ENCODE measurements at regions not wholly inside any gene's neighbourhood (a gene's known extent, or its start where the extent isn't known, plus 50 kb on each side); places are given as distances from the start of the nearest gene placed in this dataset.

DNA sequence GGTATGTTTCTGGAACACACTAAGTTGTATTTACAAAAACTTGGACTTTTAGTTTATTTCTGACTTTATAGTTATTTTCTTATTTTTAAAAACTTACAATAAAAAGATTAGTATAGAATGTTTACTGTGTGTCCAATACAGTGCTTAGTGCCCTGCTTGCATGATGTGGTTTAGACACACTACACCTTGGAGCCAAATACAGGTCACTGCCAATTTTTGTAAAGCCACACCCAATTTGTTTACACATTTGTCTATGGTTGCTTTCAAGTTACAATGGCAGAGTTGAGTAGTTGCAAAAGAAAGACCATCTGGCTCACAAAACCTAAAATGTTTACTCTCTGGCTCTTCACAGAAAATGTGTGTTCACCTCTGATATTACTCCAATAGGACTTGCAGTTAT, 807.1 kb downstream of the KCNJ2 start:
- H3K4me3 ChIP-seq (ENCODE audit: low read depth in 1 of 3, low read length in 3 of 3), result no peak overlapping the region
- no peaks in the 10 kb centered on the region for H3K27me3 ChIP-seq (ENCODE audit: control insufficient read depth in 4 of 4, insufficient read depth in 4 of 4, low read length in 3 of 4)
- no peaks in the 10 kb centered on the region for H3K9me3 ChIP-seq (ENCODE audit: control insufficient read depth in 4 of 4, low read length in 3 of 4)
- no peak overlapping the region for H3K27ac ChIP-seq (ENCODE audit: low read depth in 1 of 2, low read length in 2 of 2)
- TF ChIP-seq FOXA1 (IDR thresholded peaks at IDR 0.05), result no peak
- no peak for TF ChIP-seq SP1 (IDR thresholded peaks at IDR 0.05)
- no peak for TF ChIP-seq RAD21 (IDR thresholded peaks at IDR 0.05)
- TF ChIP-seq, protein P1, sequence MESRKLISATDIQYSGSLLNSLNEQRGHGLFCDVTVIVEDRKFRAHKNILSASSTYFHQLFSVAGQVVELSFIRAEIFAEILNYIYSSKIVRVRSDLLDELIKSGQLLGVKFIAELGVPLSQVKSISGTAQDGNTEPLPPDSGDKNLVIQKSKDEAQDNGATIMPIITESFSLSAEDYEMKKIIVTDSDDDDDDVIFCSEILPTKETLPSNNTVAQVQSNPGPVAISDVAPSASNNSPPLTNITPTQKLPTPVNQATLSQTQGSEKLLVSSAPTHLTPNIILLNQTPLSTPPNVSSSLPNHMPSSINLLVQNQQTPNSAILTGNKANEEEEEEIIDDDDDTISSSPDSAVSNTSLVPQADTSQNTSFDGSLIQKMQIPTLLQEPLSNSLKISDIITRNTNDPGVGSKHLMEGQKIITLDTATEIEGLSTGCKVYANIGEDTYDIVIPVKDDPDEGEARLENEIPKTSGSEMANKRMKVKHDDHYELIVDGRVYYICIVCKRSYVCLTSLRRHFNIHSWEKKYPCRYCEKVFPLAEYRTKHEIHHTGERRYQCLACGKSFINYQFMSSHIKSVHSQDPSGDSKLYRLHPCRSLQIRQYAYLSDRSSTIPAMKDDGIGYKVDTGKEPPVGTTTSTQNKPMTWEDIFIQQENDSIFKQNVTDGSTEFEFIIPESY (IDR thresholded peaks at IDR 0.05), result no peak
- TF ChIP-seq, protein P2, sequence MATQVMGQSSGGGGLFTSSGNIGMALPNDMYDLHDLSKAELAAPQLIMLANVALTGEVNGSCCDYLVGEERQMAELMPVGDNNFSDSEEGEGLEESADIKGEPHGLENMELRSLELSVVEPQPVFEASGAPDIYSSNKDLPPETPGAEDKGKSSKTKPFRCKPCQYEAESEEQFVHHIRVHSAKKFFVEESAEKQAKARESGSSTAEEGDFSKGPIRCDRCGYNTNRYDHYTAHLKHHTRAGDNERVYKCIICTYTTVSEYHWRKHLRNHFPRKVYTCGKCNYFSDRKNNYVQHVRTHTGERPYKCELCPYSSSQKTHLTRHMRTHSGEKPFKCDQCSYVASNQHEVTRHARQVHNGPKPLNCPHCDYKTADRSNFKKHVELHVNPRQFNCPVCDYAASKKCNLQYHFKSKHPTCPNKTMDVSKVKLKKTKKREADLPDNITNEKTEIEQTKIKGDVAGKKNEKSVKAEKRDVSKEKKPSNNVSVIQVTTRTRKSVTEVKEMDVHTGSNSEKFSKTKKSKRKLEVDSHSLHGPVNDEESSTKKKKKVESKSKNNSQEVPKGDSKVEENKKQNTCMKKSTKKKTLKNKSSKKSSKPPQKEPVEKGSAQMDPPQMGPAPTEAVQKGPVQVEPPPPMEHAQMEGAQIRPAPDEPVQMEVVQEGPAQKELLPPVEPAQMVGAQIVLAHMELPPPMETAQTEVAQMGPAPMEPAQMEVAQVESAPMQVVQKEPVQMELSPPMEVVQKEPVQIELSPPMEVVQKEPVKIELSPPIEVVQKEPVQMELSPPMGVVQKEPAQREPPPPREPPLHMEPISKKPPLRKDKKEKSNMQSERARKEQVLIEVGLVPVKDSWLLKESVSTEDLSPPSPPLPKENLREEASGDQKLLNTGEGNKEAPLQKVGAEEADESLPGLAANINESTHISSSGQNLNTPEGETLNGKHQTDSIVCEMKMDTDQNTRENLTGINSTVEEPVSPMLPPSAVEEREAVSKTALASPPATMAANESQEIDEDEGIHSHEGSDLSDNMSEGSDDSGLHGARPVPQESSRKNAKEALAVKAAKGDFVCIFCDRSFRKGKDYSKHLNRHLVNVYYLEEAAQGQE (IDR thresholded peaks at IDR 0.05), result no peak
- TF ChIP-seq, protein P3, sequence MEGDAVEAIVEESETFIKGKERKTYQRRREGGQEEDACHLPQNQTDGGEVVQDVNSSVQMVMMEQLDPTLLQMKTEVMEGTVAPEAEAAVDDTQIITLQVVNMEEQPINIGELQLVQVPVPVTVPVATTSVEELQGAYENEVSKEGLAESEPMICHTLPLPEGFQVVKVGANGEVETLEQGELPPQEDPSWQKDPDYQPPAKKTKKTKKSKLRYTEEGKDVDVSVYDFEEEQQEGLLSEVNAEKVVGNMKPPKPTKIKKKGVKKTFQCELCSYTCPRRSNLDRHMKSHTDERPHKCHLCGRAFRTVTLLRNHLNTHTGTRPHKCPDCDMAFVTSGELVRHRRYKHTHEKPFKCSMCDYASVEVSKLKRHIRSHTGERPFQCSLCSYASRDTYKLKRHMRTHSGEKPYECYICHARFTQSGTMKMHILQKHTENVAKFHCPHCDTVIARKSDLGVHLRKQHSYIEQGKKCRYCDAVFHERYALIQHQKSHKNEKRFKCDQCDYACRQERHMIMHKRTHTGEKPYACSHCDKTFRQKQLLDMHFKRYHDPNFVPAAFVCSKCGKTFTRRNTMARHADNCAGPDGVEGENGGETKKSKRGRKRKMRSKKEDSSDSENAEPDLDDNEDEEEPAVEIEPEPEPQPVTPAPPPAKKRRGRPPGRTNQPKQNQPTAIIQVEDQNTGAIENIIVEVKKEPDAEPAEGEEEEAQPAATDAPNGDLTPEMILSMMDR (IDR thresholded peaks at IDR 0.05; ENCODE audit: low read depth, low read length, missing input control), result no peak
- TF ChIP-seq FOXA2 (IDR thresholded peaks at IDR 0.05), result no peak
- TF ChIP-seq, protein P4, sequence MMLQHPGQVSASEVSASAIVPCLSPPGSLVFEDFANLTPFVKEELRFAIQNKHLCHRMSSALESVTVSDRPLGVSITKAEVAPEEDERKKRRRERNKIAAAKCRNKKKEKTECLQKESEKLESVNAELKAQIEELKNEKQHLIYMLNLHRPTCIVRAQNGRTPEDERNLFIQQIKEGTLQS (IDR thresholded peaks at IDR 0.05), result no peak
- TF ChIP-seq TAF1 (conservative IDR thresholded peaks at IDR 0.05), result no peak
- TF ChIP-seq HNF4A (conservative IDR thresholded peaks at IDR 0.05), result no peak
- TF ChIP-seq RXRA (IDR thresholded peaks at IDR 0.05), result no peak
- no peak for TF ChIP-seq NR2F2 (IDR thresholded peaks at IDR 0.05)
- TF ChIP-seq GABPA (IDR thresholded peaks at IDR 0.05 in 1 of 2, conservative IDR thresholded peaks at IDR 0.05 in 1 of 2), result no peak
- TF ChIP-seq EGR1 (IDR thresholded peaks at IDR 0.05; ENCODE audit: low read depth in 2 of 2), result no peak
- TF ChIP-seq, protein P5, sequence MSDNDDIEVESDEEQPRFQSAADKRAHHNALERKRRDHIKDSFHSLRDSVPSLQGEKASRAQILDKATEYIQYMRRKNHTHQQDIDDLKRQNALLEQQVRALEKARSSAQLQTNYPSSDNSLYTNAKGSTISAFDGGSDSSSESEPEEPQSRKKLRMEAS (IDR thresholded peaks at IDR 0.05), result no peak
- TF ChIP-seq YY1 (IDR thresholded peaks at IDR 0.05), result no peak
- TF ChIP-seq JUND (IDR thresholded peaks at IDR 0.05), result no peak
- no peak for TF ChIP-seq HNF4G (IDR thresholded peaks at IDR 0.05)
- no peaks in the 10 kb centered on the region for H3K4me1 ChIP-seq (ENCODE audit: control insufficient read depth in 4 of 4, insufficient read depth in 4 of 4, low read length in 3 of 4)
- H3K9ac ChIP-seq (ENCODE audit: low read depth in 1 of 2, low read length in 2 of 2), result no peak overlapping the region
- no peaks in the 10 kb centered on the region for H3K36me3 ChIP-seq (ENCODE audit: control insufficient read depth in 4 of 4, insufficient read depth in 3 of 4, low read depth in 1 of 4, low read length in 3 of 4)
- no peak for DNase-seq (ENCODE audit: low spot score)

All from liver (tissue), 7 donors.